Endothelial cell of umbilical vein (primary cell): ENCODE measurements at regions not wholly inside any gene's neighbourhood (a gene's known extent, or its start where the extent isn't known, plus 50 kb on each side); places are given as distances from the start of the nearest gene placed in this dataset.

ENCODE experiments used
- BruUV-seq: library from RNA; stranded (reverse); fragments of 400-500 nt; replicated peaks from 2 replicates; lab custom pipeline; 2021; lab: Mats Ljungman, UMichigan
- CTCF ChIA-PET: fragments of 300-600, 350-600 bp; sonication (Branson Sonifier 250); formaldehyde crosslinking; loops from one replicate; lab custom pipeline; 2021; ENCODE audit warnings: antibody characterized with exemption, inconsistent platforms; lab: Charles Lee
- POLR2A ChIA-PET: fragments of 300-600, 350-600 bp; sonication (Branson Sonifier 250); formaldehyde crosslinking; loops from one replicate; lab custom pipeline; 2021; ENCODE audit warnings: antibody characterized with exemption, inconsistent platforms; lab: Charles Lee
- DNase-seq: peaks from one replicate; pipeline ENCODE4 v3.0.0-alpha.2; 2011; ENCODE audit warnings: low read depth, low spot score
- FAIRE-seq: peaks from 2 replicates; lab custom pipeline; 2011; peaks lifted over from hg19 to GRCh38; lab: Jason Lieb, UNC
- H2AFZ ChIP-seq: 2 replicates; pipeline ENCODE4 v1.6.0; 2012; ENCODE audit warnings: low read depth, low read length, control low read depth, inconsistent platforms
- H3K27ac ChIP-seq: 2 replicates; pipeline ENCODE4 v1.5.1; 2011; ENCODE audit warnings: low read depth, mild to moderate bottlenecking, control low read depth, low read length, moderate library complexity; ENCODE audit not compliant: insufficient read depth
- H3K27me3 ChIP-seq, 2 experiments: 2 replicates each; pipeline versions ENCODE4 v1.6.0 to v1.6.1; 2011; ENCODE audit warnings: low read length in 2 of 2, mixed read lengths in 1 of 2; ENCODE audit not compliant: control insufficient read depth in 2 of 2, insufficient read depth in 2 of 2
- H3K36me3 ChIP-seq, 2 experiments: 2 replicates in 1 of 2; 3 replicates in 1 of 2; pipeline ENCODE4 v1.5.1; 2011; ENCODE audit warnings: low read length in 2 of 2, mild to moderate bottlenecking in 1 of 2, moderate library complexity in 1 of 2; ENCODE audit not compliant: control insufficient read depth in 2 of 2, insufficient read depth in 2 of 2; ENCODE audit errors: extremely low read depth in 1 of 2
- H3K4me1 ChIP-seq: 3 replicates; pipeline ENCODE4 v1.5.1; 2011; ENCODE audit warnings: mild to moderate bottlenecking, low read length; ENCODE audit not compliant: control insufficient read depth, insufficient read depth; ENCODE audit errors: extremely low read depth
- H3K4me2 ChIP-seq: 2 replicates; pipeline ENCODE4 v1.6.1; 2011; ENCODE audit warnings: low read length, control low read depth, mixed read lengths; ENCODE audit not compliant: insufficient read depth
- H3K4me3 ChIP-seq, 3 experiments: fragments of 200-600 bp in 1 of 3; sonication (generic), shearing (Covaris generic) in 1 of 3; replicated peaks in 1 of 3; 2 replicates each; pipeline ENCODE4 v1.5.1; 2011 to 2016; ENCODE audit warnings: control low read depth in 3 of 3, low read length in 3 of 3, mild to moderate bottlenecking in 2 of 3, inconsistent platforms in 1 of 3, low read depth in 1 of 3, moderate library complexity in 1 of 3; ENCODE audit not compliant: insufficient read depth in 1 of 3
- H3K79me2 ChIP-seq: 2 replicates; pipeline ENCODE4 v1.6.0; 2012; ENCODE audit warnings: low read length, inconsistent platforms; ENCODE audit not compliant: control insufficient read depth, insufficient read depth
- H3K9ac ChIP-seq: replicated peaks from 2 replicates; pipeline ENCODE3; 2011; ENCODE audit warnings: low read length, control low read depth; ENCODE audit not compliant: insufficient read depth; ENCODE audit errors: extremely low read depth
- H3K9me1 ChIP-seq: replicated peaks from 3 replicates; pipeline ENCODE4 v1.6.0; 2011; ENCODE audit warnings: mild to moderate bottlenecking, low read length; ENCODE audit not compliant: control insufficient read depth, insufficient read depth; ENCODE audit errors: extremely low read depth
- H3K9me3 ChIP-seq: replicated peaks from 2 replicates; pipeline ENCODE4 v1.5.1; 2012; ENCODE audit warnings: low read length, inconsistent platforms; ENCODE audit not compliant: control insufficient read depth, insufficient read depth
- H4K20me1 ChIP-seq: replicated peaks from 2 replicates; pipeline ENCODE3; 2011; ENCODE audit warnings: mild to moderate bottlenecking, low read length; ENCODE audit not compliant: control insufficient read depth, insufficient read depth; ENCODE audit errors: extremely low read depth
- CTCF ChIP-seq, 2 donors: IDR thresholded peaks; 1 replicate in 1 of 2; 2 replicates in 1 of 2; pipeline ENCODE4 v1.5.1; 2011; ENCODE audit warnings: low read length in 2 of 2, mild to moderate bottlenecking in 2 of 2, moderate library complexity in 2 of 2, control low read depth in 1 of 2, inconsistent platforms in 1 of 2, low read depth in 1 of 2; ENCODE audit not compliant: insufficient read depth in 1 of 2; ENCODE audit errors: extremely low read depth in 1 of 2
- EZH2 ChIP-seq: IDR thresholded peaks from 2 replicates; pipeline ENCODE4 v1.6.1; 2012; ENCODE audit warnings: borderline replicate concordance, low read depth, mild to moderate bottlenecking, moderate library complexity, low read length, inconsistent platforms; ENCODE audit not compliant: severe bottlenecking
- FOS ChIP-seq: IDR thresholded peaks from 2 replicates; pipeline ENCODE4 v1.6.1; 2011; ENCODE audit warnings: mild to moderate bottlenecking, low read length, moderate library complexity, borderline replicate concordance; ENCODE audit not compliant: insufficient read depth
- GATA2 ChIP-seq: IDR thresholded peaks from 2 replicates; pipeline ENCODE4 v1.7.0; 2011; ENCODE audit warnings: low read depth, mild to moderate bottlenecking, moderate library complexity, mixed read lengths, low read length; ENCODE audit not compliant: insufficient read length, insufficient read depth
- JUN ChIP-seq: IDR thresholded peaks from 2 replicates; pipeline ENCODE4 v1.6.1; 2011; ENCODE audit warnings: borderline replicate concordance, low read depth; ENCODE audit not compliant: insufficient read length, insufficient read depth
- MAX ChIP-seq: IDR thresholded peaks from 2 replicates; pipeline ENCODE4 v1.6.1; 2011; ENCODE audit not compliant: insufficient read depth, insufficient read length
- MYC ChIP-seq: IDR thresholded peaks from one replicate; pipeline ENCODE4 v1.6.1; 2011; ENCODE audit warnings: mild to moderate bottlenecking, low read depth, low read length
- POLR2A ChIP-seq: IDR thresholded peaks from 2 replicates; pipeline ENCODE4 v1.6.1; 2012; ENCODE audit warnings: low read depth, mild to moderate bottlenecking, control low read depth, low read length
- POLR2AphosphoS5 ChIP-seq: IDR thresholded peaks from 2 replicates; pipeline ENCODE4 v1.6.1; 2012; ENCODE audit warnings: low read depth, mild to moderate bottlenecking, control low read depth, low read length, moderate library complexity; ENCODE audit not compliant: insufficient read depth
- dilution Hi-C: fragments of 300-500 bp; cut with MboI; formaldehyde crosslinking; loops from one replicate; pipeline ENCODE4 v1.15.0; 2019; ENCODE audit warnings: low sequenced_read_pairs; ENCODE audit not compliant: extremely low pct_ligation_motif_present
- intact Hi-C: fragments of 100-400 bp; cut with micrococcal nuclease; formaldehyde crosslinking; loops from one replicate; pipeline ENCODE4 v1.10.0; 2022

GRCh38 chr2:107719141-107719540 is 107.6 kb upstream of the RGPD4 start:
- Histone ChIP-seq H3K9me1 (no peaks in the 10 kb centered on the region), H2AFZ (no peak overlapping the region), H3K4me2 (no peak overlapping the region), H3K9ac (no peak overlapping the region), H3K9me3 (peaks cover 3% of the 10 kb centered on the region), H3K27me3 (no peaks in the 10 kb centered on the region), H3K36me3 (no peaks in the 10 kb centered on the region), H3K4me3 (no peak overlapping the region), H3K27ac (no peak overlapping the region), H3K4me1 (no peaks in the 10 kb centered on the region), H4K20me1 (no peaks in the 10 kb centered on the region), H3K79me2 (no peaks in the 10 kb centered on the region)
- no peak for TF ChIP-seq MYC
- dilution Hi-C loops (no loop called here), intact Hi-C loops (no loop called here)
- FAIRE-seq (no peak), DNase-seq (no peak)
- CTCF ChIA-PET: no interaction called here
- BruUV-seq: no TSS peak
- POLR2A ChIA-PET: no interaction called here

GRCh38 chr2:107719836-107720235 is 106.9 kb upstream of the RGPD4 start:
- intact Hi-C loops: no loop called here
- H3K4me3 ChIP-seq: no peak overlapping the region
- H3K4me2 ChIP-seq: no peak overlapping the region
- ChIA-PET CTCF (no interaction called here), POLR2A (no interaction called here)
- H3K4me1 ChIP-seq: no peaks in the 10 kb centered on the region
- H2AFZ ChIP-seq: no peak overlapping the region
- no peaks in the 10 kb centered on the region for H3K79me2 ChIP-seq
- no peak for TF ChIP-seq MAX
- no peak for TF ChIP-seq FOS
- TF ChIP-seq EZH2: no peak
- no peak for TF ChIP-seq JUN
- no peak for TF ChIP-seq POLR2AphosphoS5
- TF ChIP-seq POLR2A: no peak
- TF ChIP-seq MYC: no peak
- no peak for TF ChIP-seq CTCF (IDR thresholded peaks at IDR 0.05; ENCODE audit: extremely low read depth in 1 of 2, insufficient read depth in 1 of 2, low read depth in 1 of 2, low read length in 2 of 2)
- TF ChIP-seq GATA2: no peak
- no TSS peak for BruUV-seq
- no peaks in the 10 kb centered on the region for H4K20me1 ChIP-seq
- no peak for FAIRE-seq
- H3K27me3 ChIP-seq: no peaks in the 10 kb centered on the region
- no peak for DNase-seq
- no peaks in the 10 kb centered on the region for H3K9me1 ChIP-seq
- H3K9ac ChIP-seq: no peak overlapping the region
- H3K27ac ChIP-seq: no peak overlapping the region
- H3K36me3 ChIP-seq: no peaks in the 10 kb centered on the region
- dilution Hi-C loops: no loop called here
- H3K9me3 ChIP-seq: peaks cover 5% of the 10 kb centered on the region
